ENCODE measurements at regions not wholly inside any gene's neighbourhood (a gene's known extent, or its start where the extent isn't known, plus 50 kb on each side); places are given as distances from the start of the nearest gene placed in this dataset.
"Not testable (repeated sequence)": the region's sequence is repeated elsewhere in the genome, so short reads cannot be mapped to it uniquely, and the experiment has no call there.

- POLR2A ChIA-PET, result no interaction called here
- DNase-seq (ENCODE audit: low spot score), result no peak
- no peak overlapping the region for H3K9ac ChIP-seq (ENCODE audit: insufficient read depth, low read depth, low read length)
- no TSS peak for BruUV-seq (replicated peaks)
- intact Hi-C loops (cut with micrococcal nuclease; ENCODE audit: unreplicated experiment) (no loop called here), in situ Hi-C loops (cut with HindIII; ENCODE audit: extremely low pct_ligation_motif_present, low pct_unique_long_range_greater_than_20kb) (no loop called here)
- no peak overlapping the region for H3K27ac ChIP-seq (ENCODE audit: extremely low read length, insufficient read depth, low read length)
- no peak for FAIRE-seq
- H3K36me3 ChIP-seq (replicated peaks in 1 of 2; ENCODE audit: control insufficient read depth in 1 of 2, insufficient read depth in 2 of 2, low read length in 2 of 2), result no peaks in the 10 kb centered on the region
- ATAC-seq, result no peak
- H3K9me3 ChIP-seq (ENCODE audit: low read length), result no peaks in the 10 kb centered on the region
- 2% methylated on average over 4 of the region's 4 CpGs for WGBS (ENCODE audit: low lambda C conversion rate)
- no peak overlapping the region for H3K4me2 ChIP-seq (ENCODE audit: low read depth, low read length)
- H2AFZ ChIP-seq (ENCODE audit: low read length), result no peak overlapping the region
- H3K79me2 ChIP-seq (ENCODE audit: insufficient read depth, low read length), result no peaks in the 10 kb centered on the region
- H3K4me3 ChIP-seq (replicated peaks in 1 of 3; ENCODE audit: insufficient read depth in 1 of 3, low read depth in 2 of 3, low read length in 3 of 3), result no peak overlapping the region
- no peak for TF ChIP-seq MAFK (conservative IDR thresholded peaks at IDR 0.05 in 1 of 2, IDR thresholded peaks at IDR 0.05 in 1 of 2; ENCODE audit: low read length in 2 of 2)
- TF ChIP-seq SMAD3 (CRISPR knock-in tag; IDR thresholded peaks at IDR 0.05), result no peak
- no peak for TF ChIP-seq FOSL1 (CRISPR knock-in tag; IDR thresholded peaks at IDR 0.05; ENCODE audit: borderline replicate concordance)
- no peak for TF ChIP-seq ARHGAP35 (CRISPR knock-in tag; IDR thresholded peaks at IDR 0.05; ENCODE audit: borderline replicate concordance)
- no peak for TF ChIP-seq AGO2 (optimal IDR thresholded peaks at IDR 0.05; ENCODE audit: low read depth, low read length)
- TF ChIP-seq THAP11 (CRISPR knock-in tag; IDR thresholded peaks at IDR 0.05), result no peak
- no peak for TF ChIP-seq NR2F2 (IDR thresholded peaks at IDR 0.05; ENCODE audit: borderline replicate concordance, low read depth)
- TF ChIP-seq NRL (CRISPR knock-in tag; IDR thresholded peaks at IDR 0.05; ENCODE audit: borderline replicate concordance), result no peak
- TF ChIP-seq PHF21A (CRISPR knock-in tag; IDR thresholded peaks at IDR 0.05), result no peak
- no peak for TF ChIP-seq BATF2 (CRISPR knock-in tag; IDR thresholded peaks at IDR 0.05)
- TF ChIP-seq ZNF33B (CRISPR knock-in tag; IDR thresholded peaks at IDR 0.05), result no peak
- no peaks in the 10 kb centered on the region for H3K27me3 ChIP-seq (ENCODE audit: control insufficient read depth in 1 of 2, insufficient read depth in 2 of 2, low read length in 2 of 2)
- no peaks in the 10 kb centered on the region for H4K20me1 ChIP-seq (ENCODE audit: insufficient read depth, low read length)
- H3K4me1 ChIP-seq (ENCODE audit: insufficient read depth, low read length), result no peaks in the 10 kb centered on the region
- CTCF ChIA-PET (ENCODE audit: low intra/inter-chr PET ratio, low total read pairs), result no interaction called here
These were observed 1306.2 kb upstream of the PCDH20 start for GRCh38 chr13:62721893-62722292.

GRCh38 chr13:62711948-62712347 is 1296.3 kb upstream of the PCDH20 start:
- H3K27ac ChIP-seq (ENCODE audit: extremely low read length, insufficient read depth, low read length); H3K4me3 ChIP-seq (replicated peaks in 1 of 3; ENCODE audit: insufficient read depth in 1 of 3, low read depth in 2 of 3, low read length in 3 of 3); H3K9ac ChIP-seq (ENCODE audit: insufficient read depth, low read depth, low read length); H3K4me1 ChIP-seq (ENCODE audit: insufficient read depth, low read length); POLR2A ChIA-PET; FAIRE-seq; H2AFZ ChIP-seq (ENCODE audit: low read length); H3K4me2 ChIP-seq (ENCODE audit: low read depth, low read length); H3K9me3 ChIP-seq (ENCODE audit: low read length); H3K27me3 ChIP-seq (ENCODE audit: control insufficient read depth in 1 of 2, insufficient read depth in 2 of 2, low read length in 2 of 2); intact Hi-C loops (cut with micrococcal nuclease; ENCODE audit: unreplicated experiment); CTCF ChIA-PET (ENCODE audit: low intra/inter-chr PET ratio, low total read pairs); H3K36me3 ChIP-seq (replicated peaks in 1 of 2; ENCODE audit: control insufficient read depth in 1 of 2, insufficient read depth in 2 of 2, low read length in 2 of 2); H4K20me1 ChIP-seq (ENCODE audit: insufficient read depth, low read length); H3K79me2 ChIP-seq (ENCODE audit: insufficient read depth, low read length); in situ Hi-C loops (cut with HindIII; ENCODE audit: extremely low pct_ligation_motif_present, low pct_unique_long_range_greater_than_20kb); BruUV-seq (replicated peaks); DNase-seq (ENCODE audit: low spot score); ATAC-seq: not testable (repeated sequence)
- 13% methylated on average over 6 of the region's 7 CpGs for WGBS (ENCODE audit: low lambda C conversion rate)
